Endothelial cell of umbilical vein (primary cell): ENCODE measurements at regions not wholly inside any gene's neighbourhood (a gene's known extent, or its start where the extent isn't known, plus 50 kb on each side); places are given as distances from the start of the nearest gene placed in this dataset.

Source experiments
- BruUV-seq: library from RNA; stranded (reverse); fragments of 400-500 nt; replicated peaks from 2 replicates; lab custom pipeline; 2021; lab: Mats Ljungman, UMichigan
- CTCF ChIA-PET: fragments of 300-600, 350-600 bp; sonication (Branson Sonifier 250); formaldehyde crosslinking; loops from one replicate; lab custom pipeline; 2021; ENCODE audit warnings: antibody characterized with exemption, inconsistent platforms; lab: Charles Lee
- POLR2A ChIA-PET: fragments of 300-600, 350-600 bp; sonication (Branson Sonifier 250); formaldehyde crosslinking; loops from one replicate; lab custom pipeline; 2021; ENCODE audit warnings: antibody characterized with exemption, inconsistent platforms; lab: Charles Lee
- DNase-seq: peaks from one replicate; pipeline ENCODE4 v3.0.0-alpha.2; 2011; ENCODE audit warnings: low read depth, low spot score
- FAIRE-seq: peaks from 2 replicates; lab custom pipeline; 2011; peaks lifted over from hg19 to GRCh38; lab: Jason Lieb, UNC
- H2AFZ ChIP-seq: 2 replicates; pipeline ENCODE4 v1.6.0; 2012; ENCODE audit warnings: low read depth, low read length, control low read depth, inconsistent platforms
- H3K27ac ChIP-seq: 2 replicates; pipeline ENCODE4 v1.5.1; 2011; ENCODE audit warnings: low read depth, mild to moderate bottlenecking, control low read depth, low read length, moderate library complexity; ENCODE audit not compliant: insufficient read depth
- H3K27me3 ChIP-seq, 2 experiments: 2 replicates each; pipeline versions ENCODE4 v1.6.0 to v1.6.1; 2011; ENCODE audit warnings: low read length in 2 of 2, mixed read lengths in 1 of 2; ENCODE audit not compliant: control insufficient read depth in 2 of 2, insufficient read depth in 2 of 2
- H3K36me3 ChIP-seq, 2 experiments: 2 replicates in 1 of 2; 3 replicates in 1 of 2; pipeline ENCODE4 v1.5.1; 2011; ENCODE audit warnings: low read length in 2 of 2, mild to moderate bottlenecking in 1 of 2, moderate library complexity in 1 of 2; ENCODE audit not compliant: control insufficient read depth in 2 of 2, insufficient read depth in 2 of 2; ENCODE audit errors: extremely low read depth in 1 of 2
- H3K4me1 ChIP-seq: 3 replicates; pipeline ENCODE4 v1.5.1; 2011; ENCODE audit warnings: mild to moderate bottlenecking, low read length; ENCODE audit not compliant: control insufficient read depth, insufficient read depth; ENCODE audit errors: extremely low read depth
- H3K4me2 ChIP-seq: 2 replicates; pipeline ENCODE4 v1.6.1; 2011; ENCODE audit warnings: low read length, control low read depth, mixed read lengths; ENCODE audit not compliant: insufficient read depth
- H3K4me3 ChIP-seq, 3 experiments: fragments of 200-600 bp in 1 of 3; sonication (generic), shearing (Covaris generic) in 1 of 3; replicated peaks in 1 of 3; 2 replicates each; pipeline ENCODE4 v1.5.1; 2011 to 2016; ENCODE audit warnings: control low read depth in 3 of 3, low read length in 3 of 3, mild to moderate bottlenecking in 2 of 3, inconsistent platforms in 1 of 3, low read depth in 1 of 3, moderate library complexity in 1 of 3; ENCODE audit not compliant: insufficient read depth in 1 of 3
- H3K79me2 ChIP-seq: 2 replicates; pipeline ENCODE4 v1.6.0; 2012; ENCODE audit warnings: low read length, inconsistent platforms; ENCODE audit not compliant: control insufficient read depth, insufficient read depth
- H3K9ac ChIP-seq: replicated peaks from 2 replicates; pipeline ENCODE3; 2011; ENCODE audit warnings: low read length, control low read depth; ENCODE audit not compliant: insufficient read depth; ENCODE audit errors: extremely low read depth
- H3K9me1 ChIP-seq: replicated peaks from 3 replicates; pipeline ENCODE4 v1.6.0; 2011; ENCODE audit warnings: mild to moderate bottlenecking, low read length; ENCODE audit not compliant: control insufficient read depth, insufficient read depth; ENCODE audit errors: extremely low read depth
- H3K9me3 ChIP-seq: replicated peaks from 2 replicates; pipeline ENCODE4 v1.5.1; 2012; ENCODE audit warnings: low read length, inconsistent platforms; ENCODE audit not compliant: control insufficient read depth, insufficient read depth
- H4K20me1 ChIP-seq: replicated peaks from 2 replicates; pipeline ENCODE3; 2011; ENCODE audit warnings: mild to moderate bottlenecking, low read length; ENCODE audit not compliant: control insufficient read depth, insufficient read depth; ENCODE audit errors: extremely low read depth
- EZH2 ChIP-seq: IDR thresholded peaks from 2 replicates; pipeline ENCODE4 v1.6.1; 2012; ENCODE audit warnings: borderline replicate concordance, low read depth, mild to moderate bottlenecking, moderate library complexity, low read length, inconsistent platforms; ENCODE audit not compliant: severe bottlenecking
- FOS ChIP-seq: IDR thresholded peaks from 2 replicates; pipeline ENCODE4 v1.6.1; 2011; ENCODE audit warnings: mild to moderate bottlenecking, low read length, moderate library complexity, borderline replicate concordance; ENCODE audit not compliant: insufficient read depth
- GATA2 ChIP-seq: IDR thresholded peaks from 2 replicates; pipeline ENCODE4 v1.7.0; 2011; ENCODE audit warnings: low read depth, mild to moderate bottlenecking, moderate library complexity, mixed read lengths, low read length; ENCODE audit not compliant: insufficient read length, insufficient read depth
- JUN ChIP-seq: IDR thresholded peaks from 2 replicates; pipeline ENCODE4 v1.6.1; 2011; ENCODE audit warnings: borderline replicate concordance, low read depth; ENCODE audit not compliant: insufficient read length, insufficient read depth
- MYC ChIP-seq: IDR thresholded peaks from one replicate; pipeline ENCODE4 v1.6.1; 2011; ENCODE audit warnings: mild to moderate bottlenecking, low read depth, low read length
- POLR2A ChIP-seq: IDR thresholded peaks from 2 replicates; pipeline ENCODE4 v1.6.1; 2012; ENCODE audit warnings: low read depth, mild to moderate bottlenecking, control low read depth, low read length
- POLR2AphosphoS5 ChIP-seq: IDR thresholded peaks from 2 replicates; pipeline ENCODE4 v1.6.1; 2012; ENCODE audit warnings: low read depth, mild to moderate bottlenecking, control low read depth, low read length, moderate library complexity; ENCODE audit not compliant: insufficient read depth
- dilution Hi-C: fragments of 300-500 bp; cut with MboI; formaldehyde crosslinking; loops from one replicate; pipeline ENCODE4 v1.15.0; 2019; ENCODE audit warnings: low sequenced_read_pairs; ENCODE audit not compliant: extremely low pct_ligation_motif_present
- intact Hi-C: fragments of 100-400 bp; cut with micrococcal nuclease; formaldehyde crosslinking; loops from one replicate; pipeline ENCODE4 v1.10.0; 2022
- TF ChIP-seq, protein P1 (sequence below): IDR thresholded peaks from 2 replicates; pipeline ENCODE4 v1.6.1; 2011; ENCODE audit not compliant: insufficient read depth, insufficient read length
- TF ChIP-seq, protein P2 (sequence below), 2 donors: IDR thresholded peaks; 1 replicate in 1 of 2; 2 replicates in 1 of 2; pipeline ENCODE4 v1.5.1; 2011; ENCODE audit warnings: low read length in 2 of 2, mild to moderate bottlenecking in 2 of 2, moderate library complexity in 2 of 2, control low read depth in 1 of 2, inconsistent platforms in 1 of 2, low read depth in 1 of 2; ENCODE audit not compliant: insufficient read depth in 1 of 2; ENCODE audit errors: extremely low read depth in 1 of 2

DNA sequence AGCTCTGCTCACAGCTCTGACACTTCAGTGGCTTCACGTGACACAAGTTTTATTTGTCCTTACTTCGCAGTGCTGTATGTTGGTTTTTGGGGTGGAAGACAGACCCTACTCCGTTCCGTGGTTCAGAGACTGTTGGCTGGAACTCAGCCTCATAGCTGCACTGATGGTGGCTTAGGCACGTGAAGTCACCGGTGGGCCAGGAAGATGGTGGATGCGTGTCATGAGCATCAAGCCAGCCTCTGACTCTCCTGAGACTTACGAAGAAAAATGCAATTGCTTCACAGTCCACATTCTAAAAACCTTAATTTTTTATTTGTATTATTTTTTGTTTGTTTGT, 161.4 kb upstream of the SOX1 start:
- H3K36me3 ChIP-seq: no peaks in the 10 kb centered on the region
- FAIRE-seq: no peak
- no peak overlapping the region for H3K4me3 ChIP-seq
- no peak overlapping the region for H3K27ac ChIP-seq
- H3K4me2 ChIP-seq: no peak overlapping the region
- no peaks in the 10 kb centered on the region for H3K27me3 ChIP-seq
- H3K9me3 ChIP-seq: peaks cover 6% of the 10 kb centered on the region
- no peak for DNase-seq
- ChIA-PET CTCF (no interaction called here), POLR2A (no interaction called here)
- BruUV-seq: no TSS peak
- no peaks in the 10 kb centered on the region for H3K9me1 ChIP-seq
- H3K79me2 ChIP-seq: no peaks in the 10 kb centered on the region
- H4K20me1 ChIP-seq: no peaks in the 10 kb centered on the region
- no peak overlapping the region for H2AFZ ChIP-seq
- intact Hi-C loops (no loop called here), dilution Hi-C loops (no loop called here)
- no peak overlapping the region for H3K9ac ChIP-seq
- TF ChIP-seq MYC (no peak), POLR2AphosphoS5 (no peak), JUN (no peak), FOS (no peak), GATA2 (no peak), POLR2A (no peak), EZH2 (no peak)
- TF ChIP-seq, protein P1, sequence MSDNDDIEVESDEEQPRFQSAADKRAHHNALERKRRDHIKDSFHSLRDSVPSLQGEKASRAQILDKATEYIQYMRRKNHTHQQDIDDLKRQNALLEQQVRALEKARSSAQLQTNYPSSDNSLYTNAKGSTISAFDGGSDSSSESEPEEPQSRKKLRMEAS: no peak
- TF ChIP-seq, protein P2, sequence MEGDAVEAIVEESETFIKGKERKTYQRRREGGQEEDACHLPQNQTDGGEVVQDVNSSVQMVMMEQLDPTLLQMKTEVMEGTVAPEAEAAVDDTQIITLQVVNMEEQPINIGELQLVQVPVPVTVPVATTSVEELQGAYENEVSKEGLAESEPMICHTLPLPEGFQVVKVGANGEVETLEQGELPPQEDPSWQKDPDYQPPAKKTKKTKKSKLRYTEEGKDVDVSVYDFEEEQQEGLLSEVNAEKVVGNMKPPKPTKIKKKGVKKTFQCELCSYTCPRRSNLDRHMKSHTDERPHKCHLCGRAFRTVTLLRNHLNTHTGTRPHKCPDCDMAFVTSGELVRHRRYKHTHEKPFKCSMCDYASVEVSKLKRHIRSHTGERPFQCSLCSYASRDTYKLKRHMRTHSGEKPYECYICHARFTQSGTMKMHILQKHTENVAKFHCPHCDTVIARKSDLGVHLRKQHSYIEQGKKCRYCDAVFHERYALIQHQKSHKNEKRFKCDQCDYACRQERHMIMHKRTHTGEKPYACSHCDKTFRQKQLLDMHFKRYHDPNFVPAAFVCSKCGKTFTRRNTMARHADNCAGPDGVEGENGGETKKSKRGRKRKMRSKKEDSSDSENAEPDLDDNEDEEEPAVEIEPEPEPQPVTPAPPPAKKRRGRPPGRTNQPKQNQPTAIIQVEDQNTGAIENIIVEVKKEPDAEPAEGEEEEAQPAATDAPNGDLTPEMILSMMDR (IDR thresholded peaks at IDR 0.05; ENCODE audit: extremely low read depth in 1 of 2, insufficient read depth in 1 of 2, low read depth in 1 of 2, low read length in 2 of 2): no peak
- H3K4me1 ChIP-seq: no peaks in the 10 kb centered on the region
